ENCODE measurements at regions not wholly inside any gene's neighbourhood (a gene's known extent, or its start where the extent isn't known, plus 50 kb on each side); places are given as distances from the start of the nearest gene placed in this dataset.

GRCh38 chr16:60484901-60485300, 1551.3 kb downstream of the CDH8 start (continued):
- TF ChIP-seq TSHZ1 (CRISPR knock-in tag; IDR thresholded peaks at IDR 0.05) (no peak), MTA3 (IDR thresholded peaks at IDR 0.05; ENCODE audit: borderline replicate concordance) (no peak), BCL6 (CRISPR knock-in tag; IDR thresholded peaks at IDR 0.05) (no peak)

GRCh38 chr16:60481591-60481990, 1554.6 kb downstream of the CDH8 start:
- H3K4me3 ChIP-seq = no peak overlapping the region
- no peak for ATAC-seq
- no peak overlapping the region for H2AFZ ChIP-seq (ENCODE audit: low read depth, low read length)
- H4K20me1 ChIP-seq (replicated peaks; ENCODE audit: control insufficient read depth, insufficient read depth, low read length) = no peaks in the 10 kb centered on the region
- H3K4me1 ChIP-seq (replicated peaks in 1 of 2; ENCODE audit: control insufficient read depth in 2 of 2, insufficient read depth in 2 of 2, low read length in 2 of 2) = no peaks in the 10 kb centered on the region
- TF ChIP-seq VEZF1 (CRISPR knock-in tag; IDR thresholded peaks at IDR 0.05) (no peak), ZNF217 (CRISPR knock-in tag; IDR thresholded peaks at IDR 0.05) (no peak), ETV1 (tag; conservative IDR thresholded peaks at IDR 0.05; ENCODE audit: low read depth) (no peak), MAFG (tag; conservative IDR thresholded peaks at IDR 0.05) (no peak), PATZ1 (CRISPR knock-in tag; IDR thresholded peaks at IDR 0.05; ENCODE audit: borderline replicate concordance) (no peak), ZNF592 (IDR thresholded peaks at IDR 0.05) (no peak)
- POLR2A ChIA-PET = no interaction called here
- in situ Hi-C loops (cut with MboI) = no loop called here
- 3% methylated on average over 2 of the region's 2 CpGs for WGBS (ENCODE audit: insufficient coverage, low coverage, missing lambda C conversion rate)
- no peaks in the 10 kb centered on the region for H3K36me3 ChIP-seq (ENCODE audit: control insufficient read depth, insufficient read depth, low read length)
- BruUV-seq (replicated peaks) = no TSS peak
- H3K9ac ChIP-seq (ENCODE audit: insufficient read depth in 1 of 2, low read depth in 2 of 2, low read length in 2 of 2) = no peak overlapping the region
- H3K4me2 ChIP-seq (ENCODE audit: insufficient read depth, low read length) = no peak overlapping the region
- H3K27ac ChIP-seq (ENCODE audit: extremely low read depth, low read depth, low read length) = no peak overlapping the region
- no peaks in the 10 kb centered on the region for H3K9me3 ChIP-seq (replicated peaks; ENCODE audit: control insufficient read depth, insufficient read depth, low read depth, low read length)
- CTCF ChIA-PET (ENCODE audit: low intra/inter-chr PET ratio) = no interaction called here
- no peaks in the 10 kb centered on the region for H3K27me3 ChIP-seq (ENCODE audit: control insufficient read depth in 2 of 2, insufficient read depth in 2 of 2, low read length in 2 of 2)
- DNase-seq (ENCODE audit: extremely low read depth in 1 of 4, low spot score in 3 of 4) = no peak
- H3K9me1 ChIP-seq (ENCODE audit: control insufficient read depth, insufficient read depth, low read length) = no peaks in the 10 kb centered on the region
- no peaks in the 10 kb centered on the region for H3K79me2 ChIP-seq (ENCODE audit: control insufficient read depth, insufficient read depth, low read length)
- FAIRE-seq = no peak
- intact Hi-C loops (cut with micrococcal nuclease) = no loop called here
